ENCODE measurements at regions not wholly inside any gene's neighbourhood (a gene's known extent, or its start where the extent isn't known, plus 50 kb on each side); places are given as distances from the start of the nearest gene placed in this dataset.

DNA sequence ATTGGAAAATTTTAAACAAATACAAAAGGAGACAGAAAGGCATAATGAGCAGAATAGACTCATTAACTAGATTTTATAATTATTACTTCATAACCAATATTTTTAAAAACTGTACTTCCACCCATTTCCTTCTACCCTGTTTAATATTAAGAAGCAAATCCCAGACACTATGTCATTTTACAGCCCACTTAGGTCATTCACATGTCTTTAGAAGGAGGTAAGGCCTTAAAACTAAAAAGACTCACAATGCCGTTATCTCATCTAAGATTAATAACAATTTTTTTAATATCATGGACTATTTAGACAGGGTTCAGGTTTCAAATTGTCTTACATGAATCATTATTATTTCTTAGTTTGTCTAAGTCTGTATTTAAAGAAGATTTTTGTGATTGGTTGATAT, 217.2 kb downstream of the NFKBIZ start:
- WGBS (ENCODE audit: insufficient coverage) = no CpG with 5 or more reads among the region's 1 CpG
- no peak for DNase-seq

DNA sequence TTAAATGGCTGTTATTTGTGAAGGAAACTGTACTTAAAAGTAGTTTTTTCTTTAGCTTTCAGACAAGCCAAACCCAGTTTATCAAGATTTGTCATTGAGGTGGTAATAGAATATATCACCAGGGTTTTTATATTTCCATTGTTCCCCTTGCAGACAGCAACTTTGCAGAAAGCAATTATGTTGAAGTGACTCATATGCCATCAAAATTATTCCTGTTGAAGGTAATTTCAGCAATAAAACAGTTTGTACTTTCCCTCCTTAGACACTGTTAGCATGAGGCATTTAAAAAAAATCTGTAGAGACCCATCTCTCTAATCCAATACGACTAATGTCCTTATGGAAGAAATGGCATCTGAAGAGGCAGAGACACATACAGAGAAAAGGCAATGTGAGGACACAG, 219.0 kb downstream of the NFKBIZ start:
- Histone ChIP-seq H3K36me3 (replicated peaks in 1 of 2; ENCODE audit: control insufficient read depth in 1 of 2, insufficient read depth in 2 of 2, low read length in 2 of 2) (no peaks in the 10 kb centered on the region), H3K27me3 (ENCODE audit: control insufficient read depth in 2 of 2, insufficient read depth in 2 of 2, low read length in 2 of 2) (no peaks in the 10 kb centered on the region), H3K4me3 (replicated peaks in 1 of 3; ENCODE audit: low read depth in 2 of 3, low read length in 3 of 3) (no peak overlapping the region), H2AFZ (ENCODE audit: insufficient read depth, low read depth, low read length, poor library complexity, severe bottlenecking) (no peak overlapping the region), H4K20me1 (ENCODE audit: insufficient read depth, low read length) (no peaks in the 10 kb centered on the region), H3K27ac (ENCODE audit: low read depth in 1 of 2, low read length in 2 of 2) (no peak overlapping the region), H3K9me3 (replicated peaks in 1 of 2; ENCODE audit: control insufficient read depth in 1 of 2, insufficient read depth in 1 of 2, low read length in 2 of 2) (no peaks in the 10 kb centered on the region), H3K4me2 (replicated peaks; ENCODE audit: extremely low read depth, low read length, poor library complexity, severe bottlenecking) (no peak overlapping the region), H3K4me1 (ENCODE audit: control insufficient read depth in 1 of 2, insufficient read depth in 2 of 2, low read length in 2 of 2) (no peaks in the 10 kb centered on the region), H3K9ac (ENCODE audit: insufficient read depth, low read length, poor library complexity, severe bottlenecking) (no peak overlapping the region), H3K79me2 (ENCODE audit: insufficient read depth, low read length) (no peaks in the 10 kb centered on the region)
- no peak overlapping the region for H3K27ac Mint-ChIP-seq
- intact Hi-C loops (cut with micrococcal nuclease) = no loop called here
- H3K27me3 Mint-ChIP-seq (ENCODE audit: low read depth in 3 of 3) = no peaks in the 10 kb centered on the region
- no peak overlapping the region for H3K4me3 Mint-ChIP-seq
- WGBS (ENCODE audit: insufficient coverage) = no CpG with 5 or more reads among the region's 1 CpG
- H3K9me3 Mint-ChIP-seq = peaks cover 0 to 3% (median 0%) of the 10 kb centered on the region in 7 donors
- no peaks in the 10 kb centered on the region for H3K4me1 Mint-ChIP-seq
- no peaks in the 10 kb centered on the region for H3K36me3 Mint-ChIP-seq
- DNase-seq = no peak
- TF ChIP-seq, protein P1, sequence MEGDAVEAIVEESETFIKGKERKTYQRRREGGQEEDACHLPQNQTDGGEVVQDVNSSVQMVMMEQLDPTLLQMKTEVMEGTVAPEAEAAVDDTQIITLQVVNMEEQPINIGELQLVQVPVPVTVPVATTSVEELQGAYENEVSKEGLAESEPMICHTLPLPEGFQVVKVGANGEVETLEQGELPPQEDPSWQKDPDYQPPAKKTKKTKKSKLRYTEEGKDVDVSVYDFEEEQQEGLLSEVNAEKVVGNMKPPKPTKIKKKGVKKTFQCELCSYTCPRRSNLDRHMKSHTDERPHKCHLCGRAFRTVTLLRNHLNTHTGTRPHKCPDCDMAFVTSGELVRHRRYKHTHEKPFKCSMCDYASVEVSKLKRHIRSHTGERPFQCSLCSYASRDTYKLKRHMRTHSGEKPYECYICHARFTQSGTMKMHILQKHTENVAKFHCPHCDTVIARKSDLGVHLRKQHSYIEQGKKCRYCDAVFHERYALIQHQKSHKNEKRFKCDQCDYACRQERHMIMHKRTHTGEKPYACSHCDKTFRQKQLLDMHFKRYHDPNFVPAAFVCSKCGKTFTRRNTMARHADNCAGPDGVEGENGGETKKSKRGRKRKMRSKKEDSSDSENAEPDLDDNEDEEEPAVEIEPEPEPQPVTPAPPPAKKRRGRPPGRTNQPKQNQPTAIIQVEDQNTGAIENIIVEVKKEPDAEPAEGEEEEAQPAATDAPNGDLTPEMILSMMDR (IDR thresholded peaks at IDR 0.05) = no peak

More for the DNA sequence above, 217.2 kb downstream of the NFKBIZ start:
- Mint-ChIP-seq H3K4me1 (no peaks in the 10 kb centered on the region), H3K27me3 (ENCODE audit: low read depth in 3 of 3) (no peaks in the 10 kb centered on the region), H3K27ac (no peak overlapping the region), H3K36me3 (no peaks in the 10 kb centered on the region), H3K9me3 (peaks cover 0 to 3% (median 0%) of the 10 kb centered on the region in 7 donors), H3K4me3 (no peak overlapping the region)
- Histone ChIP-seq H3K4me3 (replicated peaks in 1 of 3; ENCODE audit: low read depth in 2 of 3, low read length in 3 of 3) (no peak overlapping the region), H3K4me1 (ENCODE audit: control insufficient read depth in 1 of 2, insufficient read depth in 2 of 2, low read length in 2 of 2) (no peaks in the 10 kb centered on the region), H3K9ac (ENCODE audit: insufficient read depth, low read length, poor library complexity, severe bottlenecking) (no peak overlapping the region), H4K20me1 (ENCODE audit: insufficient read depth, low read length) (no peaks in the 10 kb centered on the region), H3K27me3 (ENCODE audit: control insufficient read depth in 2 of 2, insufficient read depth in 2 of 2, low read length in 2 of 2) (no peaks in the 10 kb centered on the region), H3K27ac (ENCODE audit: low read depth in 1 of 2, low read length in 2 of 2) (no peak overlapping the region), H3K79me2 (ENCODE audit: insufficient read depth, low read length) (no peaks in the 10 kb centered on the region), H3K4me2 (replicated peaks; ENCODE audit: extremely low read depth, low read length, poor library complexity, severe bottlenecking) (no peak overlapping the region), H2AFZ (ENCODE audit: insufficient read depth, low read depth, low read length, poor library complexity, severe bottlenecking) (no peak overlapping the region), H3K36me3 (replicated peaks in 1 of 2; ENCODE audit: control insufficient read depth in 1 of 2, insufficient read depth in 2 of 2, low read length in 2 of 2) (no peaks in the 10 kb centered on the region), H3K9me3 (replicated peaks in 1 of 2; ENCODE audit: control insufficient read depth in 1 of 2, insufficient read depth in 1 of 2, low read length in 2 of 2) (no peaks in the 10 kb centered on the region)
- TF ChIP-seq, protein P1 (IDR thresholded peaks at IDR 0.05) = no peak
- intact Hi-C loops (cut with micrococcal nuclease) = no loop called here
